HG03342 (cell line): ENCODE measurements at regions not wholly inside any gene's neighbourhood (a gene's known extent, or its start where the extent isn't known, plus 50 kb on each side); places are given as distances from the start of the nearest gene placed in this dataset.

Experiments used
- ATAC-seq: cut with Tn5 transposase; IDR thresholded peaks from one replicate; pipeline ENCODE4 v1.9.1; 2021; ENCODE audit warnings: mild to moderate bottlenecking, moderate library complexity; ENCODE audit not compliant: unreplicated experiment

- ATAC-seq: no peak
Observed at GRCh38 chr13:104869501-104869900, 1666.0 kb downstream of the EFNB2 start.

- ATAC-seq: no peak
Observed at GRCh38 chr13:104868806-104869205, 1666.7 kb downstream of the EFNB2 start.

GRCh38 chr13:104855581-104855980, 1679.9 kb downstream of the EFNB2 start:
- no peak for ATAC-seq

GRCh38 chr13:104854698-104855097, 1680.8 kb downstream of the EFNB2 start:
- ATAC-seq: no peak

GRCh38 chr13:104854007-104854406, 1681.5 kb downstream of the EFNB2 start:
- ATAC-seq: no peak

GRCh38 chr13:104847922-104848321, 1687.5 kb downstream of the EFNB2 start:
- no peak for ATAC-seq

GRCh38 chr13:104843401-104843800, 1692.1 kb downstream of the EFNB2 start:
- ATAC-seq: no peak

- ATAC-seq: no peak
Observed at GRCh38 chr13:104841110-104841509, 1694.4 kb downstream of the EFNB2 start.

- ATAC-seq: no peak
Observed at GRCh38 chr13:104837756-104838155, 1697.7 kb downstream of the EFNB2 start.

GRCh38 chr13:104833221-104833620, 1702.2 kb downstream of the EFNB2 start:
- ATAC-seq: no peak

GRCh38 chr13:104832231-104832630, 1703.2 kb downstream of the EFNB2 start:
- ATAC-seq: no peak

GRCh38 chr13:104831831-104832230, 1703.6 kb downstream of the EFNB2 start:
- ATAC-seq: no peak

- no peak for ATAC-seq
Observed at GRCh38 chr13:104823709-104824108, 1711.8 kb downstream of the EFNB2 start.

GRCh38 chr13:104823071-104823470, 1712.4 kb downstream of the EFNB2 start:
- no peak for ATAC-seq

- ATAC-seq: no peak
Observed at GRCh38 chr13:104817271-104817670, 1718.2 kb downstream of the EFNB2 start.

- no peak for ATAC-seq
Observed at GRCh38 chr13:104816726-104817125, 1718.7 kb downstream of the EFNB2 start.

GRCh38 chr13:104810242-104810641, 1725.2 kb downstream of the EFNB2 start:
- no peak for ATAC-seq

- ATAC-seq: no peak
Observed at GRCh38 chr13:104809483-104809882, 1726.0 kb downstream of the EFNB2 start.

- no peak for ATAC-seq
Observed at GRCh38 chr13:104805346-104805745, 1730.1 kb downstream of the EFNB2 start.

- no peak for ATAC-seq
Observed at GRCh38 chr13:104799152-104799551, 1732.9 kb upstream of the SLC10A2 start.

GRCh38 chr13:104798486-104798885, 1732.3 kb upstream of the SLC10A2 start:
- ATAC-seq: no peak

- no peak for ATAC-seq
Observed at GRCh38 chr13:104796581-104796980, 1730.4 kb upstream of the SLC10A2 start.

- no peak for ATAC-seq
Observed at GRCh38 chr13:104785952-104786351, 1719.7 kb upstream of the SLC10A2 start.

GRCh38 chr13:104784891-104785290, 1718.7 kb upstream of the SLC10A2 start:
- no peak for ATAC-seq
